Daoy (cell line): ENCODE measurements at regions not wholly inside any gene's neighbourhood (a gene's known extent, or its start where the extent isn't known, plus 50 kb on each side); places are given as distances from the start of the nearest gene placed in this dataset.

Experiments
- DNase-seq: peaks from one replicate; pipeline ENCODE4 v3.0.0-alpha.2; 2015; ENCODE audit warnings: low read depth

DNA sequence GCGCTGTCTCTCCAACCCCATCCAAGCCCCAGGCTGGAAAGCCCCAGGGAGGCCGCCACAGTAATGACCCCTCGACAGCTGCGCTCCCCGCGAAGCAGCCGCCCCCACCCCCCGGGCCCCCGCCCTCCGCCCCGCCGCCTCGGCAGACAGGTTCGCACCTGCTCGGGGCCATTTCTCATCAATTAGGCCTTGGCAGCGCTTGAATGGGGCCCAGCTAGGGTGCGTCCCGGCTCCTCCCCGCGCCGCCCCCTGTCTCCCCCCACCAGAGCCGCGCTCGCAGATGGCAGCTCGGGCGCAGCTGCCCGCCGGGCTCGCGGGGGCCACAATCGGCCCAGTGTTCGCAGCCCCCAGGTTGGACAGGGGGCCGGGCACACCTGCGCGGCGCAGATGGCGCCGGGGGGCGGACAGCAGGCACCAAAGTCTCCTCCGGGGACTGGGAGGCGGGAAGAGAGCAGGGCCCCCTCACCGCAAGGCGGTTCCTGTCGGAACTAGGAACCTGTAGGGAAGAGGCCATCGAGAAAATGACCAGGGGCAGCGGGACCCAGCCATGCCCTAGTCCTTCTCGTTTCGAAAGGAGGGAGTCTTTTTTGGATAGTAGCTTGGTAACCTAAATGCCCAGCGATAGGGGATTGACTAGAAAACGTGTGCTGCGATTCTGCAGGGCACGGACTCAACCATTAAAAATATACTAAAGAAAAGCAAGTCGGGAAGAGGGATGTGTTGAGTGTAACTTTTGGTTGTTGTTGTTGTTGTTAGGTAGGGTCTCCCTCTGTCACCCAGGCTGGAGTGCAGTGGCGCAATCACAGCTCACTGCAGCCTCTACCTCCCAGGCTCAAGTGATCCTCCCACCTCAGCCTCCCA lies 83.2 kb upstream of the EYA2 start:
- DNase-seq: no peak

DNA sequence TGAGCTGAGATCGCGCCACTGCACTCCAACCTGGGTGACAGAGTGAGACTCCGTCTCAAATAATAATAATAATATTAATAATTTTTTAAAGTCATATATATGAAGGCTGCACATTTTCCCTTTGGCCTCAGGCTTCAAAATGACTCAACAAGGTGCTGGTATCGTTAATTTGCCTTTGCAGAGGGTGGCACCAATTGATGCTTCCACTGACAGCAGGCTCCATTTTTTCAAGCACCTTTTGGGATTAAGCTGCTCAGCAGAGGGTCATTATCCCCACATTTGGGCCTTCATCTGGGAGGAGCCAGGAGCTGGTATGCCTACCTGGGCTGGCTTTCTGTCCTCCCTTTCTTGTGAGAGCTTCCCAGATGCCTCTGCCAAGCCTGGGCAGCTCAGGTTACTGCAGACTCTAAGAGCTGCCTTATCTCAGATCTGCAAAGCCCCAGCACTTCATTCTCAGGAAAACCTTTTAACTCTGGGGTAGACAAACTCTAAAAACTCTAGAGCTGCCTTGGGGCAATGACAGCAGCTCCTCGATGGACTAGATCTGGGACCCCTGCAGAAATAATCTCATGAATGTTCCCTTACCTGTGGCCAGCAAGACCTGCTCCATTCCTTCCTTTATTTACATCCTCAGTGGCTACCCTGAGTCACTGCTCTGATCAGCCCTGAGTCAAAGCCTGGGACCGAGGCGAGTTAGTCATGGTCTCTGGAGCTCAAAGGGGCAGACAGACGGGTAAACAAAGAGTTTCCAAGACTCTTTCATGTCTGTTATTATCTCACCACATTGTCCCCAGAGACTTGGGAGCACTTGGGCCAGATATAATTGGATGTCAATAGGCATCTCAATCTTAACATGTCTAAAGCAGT lies 80.0 kb upstream of the EYA2 start:
- peak; percentile 94 for DNase-seq

DNA sequence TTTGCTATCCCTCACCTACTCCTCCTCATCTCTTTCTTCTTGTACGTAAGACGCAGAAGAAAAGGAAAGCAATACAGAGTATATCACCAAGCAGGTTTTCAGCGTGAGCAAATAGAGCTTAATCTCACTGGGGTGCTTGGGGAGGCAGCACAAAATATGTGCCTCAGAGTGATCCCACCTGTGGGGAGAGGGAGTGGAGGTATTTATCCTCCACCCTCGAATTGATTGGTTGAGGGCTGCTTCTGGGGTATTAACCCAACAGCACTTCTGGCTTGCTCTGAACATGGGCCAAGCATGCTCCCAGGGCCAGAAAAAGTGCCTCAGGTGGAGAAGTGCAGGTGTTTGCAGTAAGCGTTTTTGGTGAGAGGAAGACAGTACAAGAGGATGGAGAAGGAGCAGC lies 78.5 kb upstream of the EYA2 start:
- DNase-seq: no peak

DNA sequence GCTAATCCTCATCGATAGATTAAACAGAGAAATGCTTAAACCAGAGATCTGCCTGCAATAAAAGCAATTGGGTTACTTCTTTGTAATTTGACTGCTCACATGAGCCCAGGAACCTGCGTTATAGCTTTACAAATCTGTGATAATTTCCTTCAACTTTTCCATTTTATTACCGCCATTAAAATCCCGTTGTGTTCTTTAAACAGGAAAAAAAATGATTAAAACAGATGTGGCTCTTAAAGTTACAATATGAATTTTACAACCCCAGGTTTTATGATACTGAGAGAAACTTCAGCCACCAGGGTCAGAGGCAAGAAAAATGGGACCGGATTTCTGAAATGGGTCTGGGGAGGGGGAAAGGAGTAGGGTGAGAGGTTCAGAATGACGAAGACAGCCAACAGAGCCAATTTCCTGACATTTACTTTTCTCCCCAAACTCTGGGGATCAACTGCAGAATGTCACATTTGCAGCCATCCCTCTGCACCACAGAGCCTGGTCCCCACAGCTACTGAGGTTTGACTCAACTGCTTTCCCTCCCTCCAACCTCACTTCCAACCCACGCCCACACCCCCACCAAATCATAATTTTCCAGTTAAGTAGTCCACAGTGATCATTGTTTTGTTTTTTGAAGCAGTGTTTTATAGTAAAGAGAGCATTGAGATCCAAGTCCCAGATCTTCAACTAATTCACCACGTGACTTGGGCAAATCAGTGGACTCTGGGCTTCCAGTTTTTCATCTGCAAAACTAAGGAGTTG lies 77.6 kb upstream of the EYA2 start:
- DNase-seq: no peak

DNA sequence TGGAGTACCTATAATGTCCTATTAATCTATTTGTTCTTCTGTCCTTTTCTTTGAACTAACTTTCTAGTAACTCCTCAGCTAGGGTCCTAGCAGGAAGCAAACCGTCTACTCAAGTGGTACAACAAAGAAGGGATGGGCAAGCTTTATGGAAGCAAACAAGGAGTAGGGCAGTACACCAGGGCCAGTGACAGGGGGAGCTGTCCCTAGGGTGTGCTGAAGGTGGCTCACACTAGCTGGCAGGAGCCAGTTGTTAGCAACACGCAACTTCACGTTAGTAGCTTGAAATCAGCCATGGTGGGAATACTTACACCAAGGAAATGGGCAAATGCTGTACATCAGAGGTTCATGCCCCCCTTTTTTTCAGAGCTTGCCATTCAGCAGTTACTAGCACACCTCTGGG lies 74.0 kb upstream of the EYA2 start:
- no peak for DNase-seq

DNA sequence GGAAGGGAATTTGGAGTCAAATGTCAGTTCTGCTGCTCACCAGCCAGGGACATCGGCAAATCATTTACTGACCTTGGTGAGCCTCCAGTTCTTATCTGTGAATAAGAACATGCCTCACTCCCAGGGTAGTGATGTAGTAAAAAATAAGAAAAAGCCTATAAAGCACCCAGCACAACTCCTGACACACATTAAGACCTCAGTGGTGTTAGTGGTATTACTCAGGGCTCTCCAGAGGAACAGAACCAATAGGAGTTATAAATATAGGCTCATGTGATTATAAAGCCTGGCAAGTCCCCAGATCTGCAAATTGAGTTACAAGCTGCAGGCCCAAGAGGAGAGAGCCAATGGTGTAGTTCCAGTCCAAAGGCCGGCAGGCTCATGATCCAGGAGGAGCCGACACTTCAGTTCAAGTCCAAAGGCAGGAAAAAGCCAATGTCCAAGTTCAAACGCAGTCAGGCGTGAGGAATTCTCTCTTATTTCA lies 71.3 kb upstream of the EYA2 start:
- DNase-seq: no peak

DNA sequence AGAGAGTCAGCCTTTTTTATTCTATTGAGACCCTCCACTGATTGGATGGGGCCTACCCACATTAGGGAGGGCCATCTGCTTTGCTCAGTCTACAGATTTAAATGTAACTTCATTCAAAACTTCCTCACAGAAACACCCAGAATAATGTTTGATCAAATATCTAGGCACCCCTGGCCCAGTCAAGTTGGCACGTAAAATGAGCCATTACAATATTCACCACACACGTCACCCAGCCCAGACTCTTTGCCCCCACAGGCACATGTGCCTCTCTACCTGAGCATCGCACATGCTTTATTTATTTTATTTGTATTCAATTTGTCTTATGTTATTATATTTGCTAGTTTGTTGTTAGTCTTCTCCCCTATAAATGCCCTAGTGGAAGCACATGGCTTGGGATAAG lies 70.9 kb upstream of the EYA2 start:
- DNase-seq: no peak

DNA sequence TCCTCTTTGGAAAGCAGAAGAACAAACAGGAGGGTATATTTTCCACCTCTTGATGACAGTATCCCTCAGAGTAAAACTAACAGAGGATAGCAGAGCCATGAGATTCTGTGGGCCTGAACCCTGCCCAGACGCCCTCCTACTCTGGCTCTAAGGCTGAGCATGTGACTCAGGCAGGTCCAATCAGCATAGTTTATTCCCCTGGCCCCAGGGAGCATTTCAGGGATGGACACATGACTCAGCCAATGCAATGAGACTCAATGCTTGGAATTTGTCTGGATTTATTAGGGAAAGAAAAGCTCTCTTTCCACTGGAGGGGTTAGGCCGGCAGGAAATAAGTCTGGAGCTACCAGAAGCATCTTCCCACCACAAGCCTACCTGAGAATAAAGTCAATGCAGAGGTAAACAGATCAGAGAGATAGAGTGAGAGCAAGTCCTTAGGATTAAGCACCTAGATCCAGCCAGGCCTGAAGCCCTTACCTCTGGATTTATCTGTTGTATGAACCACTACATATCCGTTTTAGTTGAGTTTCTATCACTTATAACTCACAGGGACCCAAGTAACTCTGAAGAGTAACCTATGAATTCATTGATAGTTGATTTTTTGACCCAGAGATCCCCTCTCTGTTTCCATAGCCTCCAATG lies 68.2 kb upstream of the EYA2 start:
- peak; percentile 21 for DNase-seq

DNA sequence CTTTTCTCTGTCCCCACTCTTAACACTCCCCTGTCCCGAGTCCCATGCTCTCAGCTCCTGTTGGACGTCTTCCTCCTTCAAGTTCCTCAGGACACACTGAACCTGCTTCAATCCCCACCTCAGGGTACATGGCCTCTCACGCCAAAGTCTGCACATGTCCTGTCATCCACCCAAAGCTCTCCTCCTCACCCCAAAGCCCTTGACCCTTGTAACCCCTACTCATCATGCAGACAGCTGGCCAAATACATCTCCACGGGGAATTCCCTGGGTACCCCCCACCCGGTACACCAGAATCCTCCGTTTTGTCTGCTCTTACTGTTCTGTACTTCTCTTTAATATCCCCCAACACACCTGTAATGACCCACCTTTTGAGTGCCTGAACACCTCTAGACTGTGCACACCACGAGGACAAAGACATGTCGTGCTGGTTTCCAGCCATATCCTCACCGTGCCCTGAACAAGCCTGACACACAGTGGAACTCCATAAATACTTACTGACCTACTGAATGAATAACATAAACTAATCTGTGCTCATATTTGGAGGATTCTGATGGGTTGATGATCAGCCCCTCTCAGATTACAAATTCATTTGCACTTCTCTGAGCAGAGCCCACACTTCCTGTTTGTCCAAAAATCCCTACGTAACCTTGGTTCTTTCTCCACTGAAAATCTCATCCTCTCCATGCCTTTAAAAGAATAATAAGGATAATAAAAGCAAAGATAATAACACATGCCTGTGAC lies 66.8 kb upstream of the EYA2 start:
- DNase-seq: peak; percentile 8

DNA sequence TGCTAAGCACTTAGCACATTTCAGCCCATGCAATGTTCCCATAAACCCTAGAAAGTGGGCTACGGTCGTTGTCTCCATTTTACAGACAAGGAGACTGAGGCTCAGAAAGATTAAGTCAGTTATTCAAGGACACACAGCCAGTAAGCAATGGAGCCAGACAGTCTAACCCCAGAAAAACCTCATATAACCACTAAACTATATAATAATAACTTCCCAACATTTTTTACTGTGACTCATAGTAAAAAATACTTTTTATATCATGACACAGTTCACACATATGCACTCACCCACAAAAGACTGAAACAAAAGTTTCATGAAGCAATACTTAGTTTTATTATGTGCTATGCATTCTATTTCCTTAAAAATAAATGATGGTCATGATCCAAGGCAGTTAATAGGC lies 66.2 kb upstream of the EYA2 start:
- peak; percentile 32 for DNase-seq

DNA sequence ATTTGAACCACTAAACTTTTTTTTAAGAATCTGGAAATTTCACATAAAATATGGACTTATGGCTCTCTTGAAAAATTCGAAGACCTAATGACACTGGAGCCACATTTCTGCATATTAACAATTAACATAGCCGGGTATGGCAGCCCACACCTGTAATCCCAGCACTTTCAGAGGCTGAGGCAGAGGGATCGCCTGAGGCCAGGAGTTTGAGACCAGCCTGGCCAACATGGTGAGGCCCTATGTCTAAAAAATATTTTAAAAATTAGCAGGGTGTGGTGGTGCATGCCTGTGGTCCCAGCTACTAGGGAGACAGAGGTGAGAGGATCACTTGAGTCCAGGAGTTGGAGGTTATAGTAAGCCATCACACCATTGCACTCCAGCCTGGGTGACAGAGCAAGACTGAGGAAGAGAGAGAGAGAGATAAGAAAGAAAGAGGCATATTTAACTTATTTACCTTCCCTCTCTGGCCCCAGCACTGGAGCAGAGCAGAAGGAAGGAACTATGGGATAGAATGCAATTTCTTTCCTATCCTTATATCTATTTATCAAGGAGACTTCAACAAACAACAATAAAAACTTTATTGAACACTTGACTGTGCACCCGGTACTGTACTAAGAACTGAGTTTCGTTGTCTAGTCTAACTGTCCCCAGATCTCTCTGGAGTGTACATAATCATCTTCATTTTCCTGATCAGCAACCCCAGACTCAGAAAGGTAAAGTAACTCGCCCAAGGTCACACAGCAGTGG lies 63.6 kb upstream of the EYA2 start:
- DNase-seq: no peak

DNA sequence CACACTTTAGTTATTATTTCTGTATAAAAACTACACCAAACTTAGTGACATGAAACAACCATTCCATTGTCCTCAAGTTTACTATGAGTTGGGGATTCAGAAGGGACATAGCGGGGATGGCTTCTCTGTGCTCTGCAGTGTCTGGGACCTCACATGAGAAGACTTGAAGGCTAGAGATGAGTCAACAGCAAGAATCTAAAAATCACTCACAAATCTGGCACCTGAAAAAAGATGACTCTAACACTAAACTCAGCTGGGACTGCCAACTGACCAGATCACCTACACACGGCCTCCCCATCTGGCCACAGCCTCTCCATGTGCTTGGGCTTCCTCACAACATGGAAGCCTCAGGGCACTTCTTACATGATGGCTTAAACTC lies 63.0 kb upstream of the EYA2 start:
- DNase-seq: no peak

DNA sequence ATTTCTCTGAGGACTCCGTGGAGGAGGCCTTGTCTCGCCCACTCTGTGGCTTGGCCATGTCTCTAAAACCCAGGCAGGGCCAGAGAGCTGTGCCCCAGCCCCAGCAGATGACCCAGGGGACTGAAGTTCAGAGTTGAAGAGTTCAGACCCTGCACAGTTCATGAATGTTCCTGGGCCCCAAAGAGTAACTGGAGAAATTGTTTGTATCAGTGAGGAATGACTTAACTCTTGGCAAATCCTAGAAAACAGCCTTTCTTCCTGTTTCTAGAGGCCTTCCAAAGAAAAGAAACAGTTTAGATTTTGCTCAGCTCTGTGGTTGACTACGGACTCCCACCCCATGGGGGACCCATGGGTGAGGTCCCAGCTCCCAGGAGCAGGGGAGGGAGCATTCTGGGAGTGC lies 62.1 kb upstream of the EYA2 start:
- no peak for DNase-seq

DNA sequence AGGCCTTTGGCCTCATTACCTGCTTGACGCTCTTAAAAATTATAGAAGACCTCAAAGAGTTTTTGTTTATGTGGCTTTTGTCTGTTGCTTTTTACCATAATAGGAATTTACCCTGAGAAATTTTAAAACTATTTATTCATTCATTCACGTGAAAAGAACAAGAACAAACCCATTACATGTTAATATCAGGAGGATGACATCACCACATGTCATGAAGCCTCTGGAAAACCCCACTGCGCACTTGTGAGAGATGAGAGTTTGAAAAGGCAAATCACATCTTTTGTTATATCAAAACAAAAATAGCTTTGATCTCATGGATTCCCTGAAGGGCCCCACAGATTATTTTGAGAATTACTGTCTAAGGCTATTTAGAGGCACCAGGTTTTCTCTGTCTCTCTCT lies 61.3 kb upstream of the EYA2 start:
- no peak for DNase-seq

DNA sequence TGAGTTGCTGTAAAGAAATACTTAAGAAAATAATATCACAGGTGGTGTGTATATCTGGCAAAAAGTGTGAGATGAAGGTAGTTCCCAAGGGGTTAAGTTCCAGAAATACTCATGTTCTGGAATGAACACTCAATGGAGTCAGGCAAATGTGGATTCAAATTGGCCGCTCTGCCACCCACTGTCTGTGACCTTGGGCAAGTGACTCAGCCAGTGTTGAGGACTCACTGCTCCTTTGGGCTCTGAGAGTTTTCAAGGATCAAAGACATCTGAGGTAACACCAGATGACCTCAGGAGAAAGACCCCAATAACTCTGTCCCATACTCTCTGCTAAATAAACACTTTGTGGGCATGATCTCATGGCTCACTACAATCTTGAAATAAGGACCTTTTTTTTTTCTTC lies 59.2 kb upstream of the EYA2 start:
- peak; percentile 44 for DNase-seq

DNA sequence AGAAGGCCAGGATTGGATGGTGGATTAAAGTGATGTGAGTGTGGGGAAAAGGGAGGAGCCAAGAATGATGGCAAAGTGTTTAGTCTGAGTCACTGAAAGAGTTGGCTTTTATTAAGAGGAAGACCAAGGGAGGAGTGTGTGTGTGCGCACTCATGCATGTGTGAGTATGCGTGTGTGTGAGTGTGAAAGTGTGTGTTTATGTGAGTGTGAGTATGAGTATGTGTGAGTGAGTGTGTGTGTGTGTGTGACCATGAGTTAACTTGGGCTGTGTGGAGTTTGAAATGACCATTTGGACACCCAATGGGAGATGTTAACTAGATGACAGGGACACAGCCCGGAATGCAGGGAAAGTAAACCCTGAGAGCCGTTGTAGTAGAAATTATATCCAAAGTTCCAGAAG lies 57.6 kb upstream of the EYA2 start:
- DNase-seq: no peak

DNA sequence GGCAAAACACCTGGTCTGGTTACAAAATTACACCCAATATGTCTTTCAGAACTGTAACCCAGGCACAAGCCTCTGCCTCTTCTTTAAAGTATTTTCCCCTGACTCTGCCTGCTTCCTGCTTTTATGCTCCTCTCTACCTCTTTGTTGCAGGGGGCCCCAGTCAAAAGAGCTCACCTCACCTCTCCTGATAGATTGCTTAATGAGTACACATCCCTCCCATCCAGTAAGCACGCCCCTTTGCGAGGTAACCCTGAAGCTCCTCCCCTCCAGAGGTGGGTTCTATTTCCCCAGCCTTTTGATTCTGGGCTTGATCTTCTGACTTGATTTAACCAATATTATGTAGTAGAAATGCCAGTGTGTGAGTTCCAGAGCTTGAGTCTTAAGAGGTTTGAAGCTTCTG lies 56.6 kb upstream of the EYA2 start:
- no peak for DNase-seq

DNA sequence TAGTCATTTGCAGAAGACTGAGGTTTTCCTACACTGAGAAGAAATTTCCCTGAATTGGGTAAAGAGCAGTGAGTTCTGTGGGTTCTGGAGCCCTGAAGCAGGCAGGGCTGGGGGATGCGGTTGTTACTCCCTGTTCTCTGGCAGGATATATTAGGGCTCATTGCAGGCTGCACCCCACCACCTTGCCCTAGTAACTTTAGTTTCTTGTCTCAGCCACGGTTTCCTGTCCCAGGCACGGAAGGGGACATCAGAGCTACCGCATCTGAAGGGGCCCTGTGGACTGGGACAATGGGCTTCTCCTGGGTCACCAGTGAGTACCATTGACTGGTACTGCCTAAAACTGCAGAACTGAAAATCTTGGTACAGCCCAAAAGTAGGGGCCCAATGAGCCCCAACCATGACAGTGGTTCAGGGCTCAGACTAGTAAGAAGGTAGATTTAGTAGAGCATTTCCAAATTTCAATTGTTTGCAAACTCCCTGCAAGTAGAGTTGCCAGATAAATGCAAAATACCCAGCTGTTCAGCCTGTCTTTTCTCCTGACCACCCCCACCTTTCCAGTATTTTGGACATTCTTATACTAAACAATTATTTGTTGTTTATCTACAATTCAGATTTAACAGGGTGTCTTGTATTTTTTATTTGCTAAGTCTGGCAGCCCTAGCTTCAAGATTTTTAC lies 54.5 kb upstream of the EYA2 start:
- no peak for DNase-seq
